ENCODE measurements at regions not wholly inside any gene's neighbourhood (a gene's known extent, or its start where the extent isn't known, plus 50 kb on each side); places are given as distances from the start of the nearest gene placed in this dataset.

DNA sequence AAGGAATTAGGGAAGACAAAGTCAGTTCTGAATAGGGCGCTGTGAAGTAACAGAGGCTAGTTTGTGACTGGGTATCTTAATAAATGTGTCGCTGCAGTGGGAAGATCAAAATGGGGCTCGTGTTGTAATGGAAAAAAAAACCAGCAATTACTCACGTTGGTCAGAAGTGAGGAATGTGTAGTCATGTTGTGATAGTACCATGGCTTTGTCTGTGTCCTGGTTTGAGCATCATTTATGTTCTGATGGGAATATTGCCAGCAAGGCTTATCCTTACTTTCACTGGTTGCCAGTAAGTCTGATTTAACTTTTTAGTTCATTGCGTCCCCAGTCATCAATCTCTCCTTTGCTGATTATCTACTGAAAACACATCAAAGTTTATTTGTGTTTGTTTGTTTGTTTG is 467.6 kb downstream of the NYAP2 start:
- no peak overlapping the region for H3K4me3 Mint-ChIP-seq (ENCODE audit: unreplicated experiment)
- no peak for DNase-seq (ENCODE audit: low spot score)
- H3K4me1 Mint-ChIP-seq (ENCODE audit: unreplicated experiment): no peaks in the 10 kb centered on the region
- H3K36me3 Mint-ChIP-seq (ENCODE audit: low read depth, unreplicated experiment): no peaks in the 10 kb centered on the region
- H3K27ac Mint-ChIP-seq (ENCODE audit: unreplicated experiment): no peak overlapping the region
- H3K27me3 Mint-ChIP-seq (ENCODE audit: unreplicated experiment): no peaks in the 10 kb centered on the region
- no peaks in the 10 kb centered on the region for H3K9me3 Mint-ChIP-seq (ENCODE audit: unreplicated experiment)
- TF ChIP-seq, protein P1, sequence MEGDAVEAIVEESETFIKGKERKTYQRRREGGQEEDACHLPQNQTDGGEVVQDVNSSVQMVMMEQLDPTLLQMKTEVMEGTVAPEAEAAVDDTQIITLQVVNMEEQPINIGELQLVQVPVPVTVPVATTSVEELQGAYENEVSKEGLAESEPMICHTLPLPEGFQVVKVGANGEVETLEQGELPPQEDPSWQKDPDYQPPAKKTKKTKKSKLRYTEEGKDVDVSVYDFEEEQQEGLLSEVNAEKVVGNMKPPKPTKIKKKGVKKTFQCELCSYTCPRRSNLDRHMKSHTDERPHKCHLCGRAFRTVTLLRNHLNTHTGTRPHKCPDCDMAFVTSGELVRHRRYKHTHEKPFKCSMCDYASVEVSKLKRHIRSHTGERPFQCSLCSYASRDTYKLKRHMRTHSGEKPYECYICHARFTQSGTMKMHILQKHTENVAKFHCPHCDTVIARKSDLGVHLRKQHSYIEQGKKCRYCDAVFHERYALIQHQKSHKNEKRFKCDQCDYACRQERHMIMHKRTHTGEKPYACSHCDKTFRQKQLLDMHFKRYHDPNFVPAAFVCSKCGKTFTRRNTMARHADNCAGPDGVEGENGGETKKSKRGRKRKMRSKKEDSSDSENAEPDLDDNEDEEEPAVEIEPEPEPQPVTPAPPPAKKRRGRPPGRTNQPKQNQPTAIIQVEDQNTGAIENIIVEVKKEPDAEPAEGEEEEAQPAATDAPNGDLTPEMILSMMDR (IDR thresholded peaks at IDR 0.05; ENCODE audit: unreplicated experiment): no peak

DNA sequence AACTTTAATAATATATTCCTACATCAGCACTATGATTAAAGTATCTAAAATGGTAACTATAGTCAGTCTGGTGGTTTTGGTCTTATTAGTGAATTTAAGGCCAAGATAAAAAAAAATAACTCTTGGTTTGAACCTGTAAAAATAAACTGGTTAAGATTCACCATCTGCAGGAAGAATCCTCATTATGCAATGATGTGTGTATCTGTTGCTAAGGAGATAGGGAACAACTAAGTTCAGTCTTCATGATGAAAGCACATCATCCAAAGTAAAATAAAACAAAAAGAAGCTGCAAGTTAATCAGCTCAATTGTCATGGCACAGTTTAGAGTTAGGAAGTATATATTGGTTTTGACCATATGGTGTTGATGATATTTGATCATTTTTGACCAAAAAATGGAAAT is 466.0 kb downstream of the NYAP2 start:
- Mint-ChIP-seq H3K36me3 (ENCODE audit: low read depth, unreplicated experiment) (no peaks in the 10 kb centered on the region), H3K27me3 (ENCODE audit: unreplicated experiment) (no peaks in the 10 kb centered on the region), H3K4me3 (ENCODE audit: unreplicated experiment) (no peak overlapping the region), H3K4me1 (ENCODE audit: unreplicated experiment) (no peaks in the 10 kb centered on the region), H3K9me3 (ENCODE audit: unreplicated experiment) (no peaks in the 10 kb centered on the region), H3K27ac (ENCODE audit: unreplicated experiment) (no peak overlapping the region)
- TF ChIP-seq, protein P1 (IDR thresholded peaks at IDR 0.05; ENCODE audit: unreplicated experiment): no peak
- no peak for DNase-seq (ENCODE audit: low spot score)

DNA sequence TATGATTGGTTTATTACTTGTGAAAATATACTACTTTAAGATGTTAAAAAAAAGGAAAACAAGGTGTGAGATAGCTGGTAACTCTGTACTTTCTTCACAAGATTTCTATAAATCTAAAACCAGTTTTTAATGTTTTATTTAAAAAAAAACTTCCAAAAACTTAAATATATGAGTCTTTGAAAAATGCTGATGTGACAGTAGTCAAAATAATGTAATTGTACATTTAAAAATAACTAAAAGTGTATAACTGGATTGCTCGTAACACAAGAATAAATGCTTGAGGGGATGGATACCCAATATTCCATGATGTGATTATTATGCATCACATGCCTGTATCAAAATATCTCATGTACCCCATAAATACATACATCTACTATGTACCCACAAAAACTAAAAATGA is 464.9 kb downstream of the NYAP2 start:
- H3K4me3 Mint-ChIP-seq (ENCODE audit: unreplicated experiment): no peak overlapping the region
- no peak overlapping the region for H3K27ac Mint-ChIP-seq (ENCODE audit: unreplicated experiment)
- no peaks in the 10 kb centered on the region for H3K9me3 Mint-ChIP-seq (ENCODE audit: unreplicated experiment)
- H3K4me1 Mint-ChIP-seq (ENCODE audit: unreplicated experiment): no peaks in the 10 kb centered on the region
- H3K36me3 Mint-ChIP-seq (ENCODE audit: low read depth, unreplicated experiment): no peaks in the 10 kb centered on the region
- H3K27me3 Mint-ChIP-seq (ENCODE audit: unreplicated experiment): no peaks in the 10 kb centered on the region
- TF ChIP-seq, protein P1 (IDR thresholded peaks at IDR 0.05; ENCODE audit: unreplicated experiment): no peak
- no peak for DNase-seq (ENCODE audit: low spot score)

DNA sequence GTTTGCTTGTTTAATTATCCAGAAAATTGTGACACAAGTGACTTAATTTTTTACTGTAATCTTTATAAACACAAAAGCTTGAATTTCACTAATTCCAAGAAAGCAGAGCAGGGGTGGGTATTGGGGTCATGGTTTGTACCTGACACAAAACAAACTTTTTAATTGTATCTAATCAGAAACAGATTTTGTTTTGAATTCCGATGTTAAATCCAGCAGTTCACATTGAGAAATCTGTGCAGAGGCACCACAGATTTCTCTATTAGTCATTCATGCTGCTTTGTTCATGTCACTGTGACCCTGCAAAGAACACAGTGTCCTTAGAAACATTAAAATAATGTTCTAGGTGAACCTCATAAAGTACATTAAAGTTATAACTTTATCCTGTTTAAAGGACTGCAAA is 443.4 kb downstream of the NYAP2 start:
- no peak overlapping the region for H3K27ac Mint-ChIP-seq (ENCODE audit: unreplicated experiment)
- TF ChIP-seq, protein P1 (IDR thresholded peaks at IDR 0.05; ENCODE audit: unreplicated experiment): no peak

DNA sequence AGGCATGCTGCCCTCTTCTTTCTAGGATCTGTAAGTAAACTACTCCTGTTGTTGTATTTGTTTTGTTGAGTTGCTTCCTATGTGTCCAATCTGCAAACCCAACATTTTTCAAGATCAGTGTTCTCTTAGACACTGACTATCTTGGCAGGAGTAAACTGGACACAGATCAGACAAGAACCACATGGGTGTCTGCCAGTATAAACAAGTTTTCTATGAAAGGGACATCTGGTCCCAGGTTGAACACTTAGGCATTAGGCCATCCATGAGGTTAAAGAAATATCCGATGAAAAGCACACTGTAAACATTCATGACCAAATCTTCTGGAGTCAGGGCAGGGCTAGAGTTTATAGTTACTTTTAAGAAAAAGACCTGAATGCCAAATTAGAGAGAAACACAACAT is 441.8 kb downstream of the NYAP2 start:
- TF ChIP-seq, protein P1 (IDR thresholded peaks at IDR 0.05; ENCODE audit: unreplicated experiment): no peak
- no peak overlapping the region for H3K4me3 Mint-ChIP-seq (ENCODE audit: unreplicated experiment)
- no peak for DNase-seq (ENCODE audit: low spot score)
- H3K4me1 Mint-ChIP-seq (ENCODE audit: unreplicated experiment): no peaks in the 10 kb centered on the region
- no peaks in the 10 kb centered on the region for H3K27me3 Mint-ChIP-seq (ENCODE audit: unreplicated experiment)
- H3K9me3 Mint-ChIP-seq (ENCODE audit: unreplicated experiment): no peaks in the 10 kb centered on the region
- no peak overlapping the region for H3K27ac Mint-ChIP-seq (ENCODE audit: unreplicated experiment)
- no peaks in the 10 kb centered on the region for H3K36me3 Mint-ChIP-seq (ENCODE audit: low read depth, unreplicated experiment)

More for the DNA sequence above, 443.4 kb downstream of the NYAP2 start:
- no peaks in the 10 kb centered on the region for H3K9me3 Mint-ChIP-seq (ENCODE audit: unreplicated experiment)
- no peak for DNase-seq (ENCODE audit: low spot score)
- no peak overlapping the region for H3K4me3 Mint-ChIP-seq (ENCODE audit: unreplicated experiment)
- H3K27me3 Mint-ChIP-seq (ENCODE audit: unreplicated experiment): no peaks in the 10 kb centered on the region
- no peaks in the 10 kb centered on the region for H3K36me3 Mint-ChIP-seq (ENCODE audit: low read depth, unreplicated experiment)
- no peaks in the 10 kb centered on the region for H3K4me1 Mint-ChIP-seq (ENCODE audit: unreplicated experiment)

Measured in endothelial cell (in vitro differentiated cells).